ENCODE measurements at regions not wholly inside any gene's neighbourhood (a gene's known extent, or its start where the extent isn't known, plus 50 kb on each side); places are given as distances from the start of the nearest gene placed in this dataset.
"Not testable (repeated sequence)": the region's sequence is repeated elsewhere in the genome, so short reads cannot be mapped to it uniquely, and the experiment has no call there.

GRCh38 chr4:138341739-138342415 lies 99.7 kb upstream of the SLC7A11 start:
- FAIRE-seq (no peak), DNase-seq (ENCODE audit: insufficient read length, low spot score) (no peak)
- TF ChIP-seq POLR2A (IDR thresholded peaks at IDR 0.05; ENCODE audit: low read depth, low read length): no peak

- FAIRE-seq: no peak
- no peak for DNase-seq (ENCODE audit: insufficient read length, low spot score)
- no peak for TF ChIP-seq POLR2A (IDR thresholded peaks at IDR 0.05; ENCODE audit: low read depth, low read length)
These were observed 96.7 kb upstream of the SLC7A11 start for GRCh38 chr4:138338840-138339239.

- DNase-seq (ENCODE audit: insufficient read length, low spot score); FAIRE-seq: not testable (repeated sequence)
These were observed 96.1 kb upstream of the SLC7A11 start for GRCh38 chr4:138338222-138338621.

GRCh38 chr4:138334346-138335016 lies 92.3 kb upstream of the SLC7A11 start:
- FAIRE-seq (no peak), DNase-seq (ENCODE audit: insufficient read length, low spot score) (no peak)
- no peak for TF ChIP-seq POLR2A (IDR thresholded peaks at IDR 0.05; ENCODE audit: low read depth, low read length)

GRCh38 chr4:138332415-138332814 lies 90.3 kb upstream of the SLC7A11 start:
- FAIRE-seq; DNase-seq (ENCODE audit: insufficient read length, low spot score): not testable (repeated sequence)

- no peak for TF ChIP-seq POLR2A (IDR thresholded peaks at IDR 0.05; ENCODE audit: low read depth, low read length)
- no peak for DNase-seq (ENCODE audit: insufficient read length, low spot score)
- no peak for FAIRE-seq
These were observed 88.4 kb upstream of the SLC7A11 start for GRCh38 chr4:138330531-138330930.

- no peak for TF ChIP-seq POLR2A (IDR thresholded peaks at IDR 0.05; ENCODE audit: low read depth, low read length)
- FAIRE-seq: no peak
- DNase-seq (ENCODE audit: insufficient read length, low spot score): no peak
These were observed 87.4 kb upstream of the SLC7A11 start for GRCh38 chr4:138329506-138330070.

GRCh38 chr4:138327338-138327737 lies 85.2 kb upstream of the SLC7A11 start:
- FAIRE-seq (no peak), DNase-seq (ENCODE audit: insufficient read length, low spot score) (no peak)
- no peak for TF ChIP-seq POLR2A (IDR thresholded peaks at IDR 0.05; ENCODE audit: low read depth, low read length)

GRCh38 chr4:138320831-138321230 lies 78.7 kb upstream of the SLC7A11 start:
- FAIRE-seq: no peak
- no peak for TF ChIP-seq POLR2A (IDR thresholded peaks at IDR 0.05; ENCODE audit: low read depth, low read length)
- no peak for DNase-seq (ENCODE audit: insufficient read length, low spot score)

GRCh38 chr4:138320030-138320429 lies 77.9 kb upstream of the SLC7A11 start:
- TF ChIP-seq POLR2A (IDR thresholded peaks at IDR 0.05; ENCODE audit: low read depth, low read length): no peak
- FAIRE-seq (no peak), DNase-seq (ENCODE audit: insufficient read length, low spot score) (no peak)

GRCh38 chr4:138317175-138317748 lies 75.1 kb upstream of the SLC7A11 start:
- no peak for DNase-seq (ENCODE audit: insufficient read length, low spot score)
- TF ChIP-seq POLR2A (IDR thresholded peaks at IDR 0.05; ENCODE audit: low read depth, low read length): no peak
- no peak for FAIRE-seq

- DNase-seq (ENCODE audit: insufficient read length, low spot score): no peak
- no peak for FAIRE-seq
These were observed 70.4 kb upstream of the SLC7A11 start for GRCh38 chr4:138312536-138312911.

GRCh38 chr4:138311771-138312535 lies 69.8 kb upstream of the SLC7A11 start:
- DNase-seq (ENCODE audit: insufficient read length, low spot score) (no peak), FAIRE-seq (no peak)

More at GRCh38 chr4:138312536-138312911, 70.4 kb upstream of the SLC7A11 start:
- no peak for TF ChIP-seq POLR2A (IDR thresholded peaks at IDR 0.05; ENCODE audit: low read depth, low read length)

GRCh38 chr4:138310991-138311390 lies 68.8 kb upstream of the SLC7A11 start:
- DNase-seq (ENCODE audit: insufficient read length, low spot score): no peak
- no peak for TF ChIP-seq POLR2A (IDR thresholded peaks at IDR 0.05; ENCODE audit: low read depth, low read length)
- no peak for FAIRE-seq

More at GRCh38 chr4:138311771-138312535, 69.8 kb upstream of the SLC7A11 start:
- no peak for TF ChIP-seq POLR2A (IDR thresholded peaks at IDR 0.05; ENCODE audit: low read depth, low read length)

Measured in H54 (cell line).